Liver (tissue), 3 donors: ENCODE measurements at regions not wholly inside any gene's neighbourhood (a gene's known extent, or its start where the extent isn't known, plus 50 kb on each side); places are given as distances from the start of the nearest gene placed in this dataset.

Experiments
- ATF3 ChIP-seq: IDR thresholded peaks from 2 replicates; pipeline ENCODE4 v1.6.1; 2016; ENCODE audit warnings: antibody characterized with exemption
- CTCF ChIP-seq: fragments of 150-350 bp; IDR thresholded peaks from 2 replicates; pipeline ENCODE4 v1.5.1; 2017; ENCODE audit warnings: improper control_type of control experiment, low read depth, low read length; ENCODE audit not compliant: missing input control
- FOXA2 ChIP-seq: IDR thresholded peaks from 2 replicates; pipeline ENCODE4 v1.6.1; 2016; ENCODE audit warnings: antibody characterized with exemption
- GABPA ChIP-seq, 2 donors: IDR thresholded peaks in 1 of 2; conservative IDR thresholded peaks in 1 of 2; 2 replicates each; pipeline ENCODE4 v1.6.1; 2016; ENCODE audit warnings: antibody characterized with exemption in 2 of 2, mild to moderate bottlenecking in 1 of 2, moderate library complexity in 1 of 2
- JUND ChIP-seq, 2 donors: IDR thresholded peaks; 2 replicates each; pipeline ENCODE4 v1.6.1; 2016; ENCODE audit warnings: antibody characterized with exemption in 2 of 2
- TF ChIP-seq, protein P1 (sequence below): IDR thresholded peaks from 2 replicates; pipeline ENCODE4 v1.6.1; 2016; ENCODE audit warnings: antibody characterized with exemption, mild to moderate bottlenecking
- donor health status: healthy.
- donor health status: healthy.

DNA sequence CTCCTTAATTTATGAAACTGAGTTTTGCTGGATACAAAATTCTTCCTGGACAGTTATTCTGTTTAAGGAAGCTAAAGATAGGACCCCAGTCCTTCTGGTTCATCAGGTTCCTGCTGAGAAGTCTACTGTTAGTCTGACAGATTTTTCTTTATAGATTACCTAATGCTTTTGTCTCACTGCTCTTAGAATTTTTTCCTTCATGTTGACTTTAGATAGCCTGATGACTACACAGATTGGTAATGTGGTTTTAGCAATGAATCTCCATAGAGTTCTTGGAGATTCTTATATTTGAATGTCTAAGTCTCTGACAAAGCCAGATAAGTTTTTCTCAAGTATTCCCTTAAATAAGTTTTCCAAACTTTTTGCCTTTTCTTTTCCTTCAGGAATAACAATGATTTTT lies 419.7 kb downstream of the CDH10 start:
- TF ChIP-seq ATF3 (no peak), CTCF (no peak), JUND (IDR thresholded peaks at IDR 0.05) (no peak), GABPA (IDR thresholded peaks at IDR 0.05 in 1 of 2, conservative IDR thresholded peaks at IDR 0.05 in 1 of 2) (no peak), FOXA2 (no peak)
- TF ChIP-seq, protein P1, sequence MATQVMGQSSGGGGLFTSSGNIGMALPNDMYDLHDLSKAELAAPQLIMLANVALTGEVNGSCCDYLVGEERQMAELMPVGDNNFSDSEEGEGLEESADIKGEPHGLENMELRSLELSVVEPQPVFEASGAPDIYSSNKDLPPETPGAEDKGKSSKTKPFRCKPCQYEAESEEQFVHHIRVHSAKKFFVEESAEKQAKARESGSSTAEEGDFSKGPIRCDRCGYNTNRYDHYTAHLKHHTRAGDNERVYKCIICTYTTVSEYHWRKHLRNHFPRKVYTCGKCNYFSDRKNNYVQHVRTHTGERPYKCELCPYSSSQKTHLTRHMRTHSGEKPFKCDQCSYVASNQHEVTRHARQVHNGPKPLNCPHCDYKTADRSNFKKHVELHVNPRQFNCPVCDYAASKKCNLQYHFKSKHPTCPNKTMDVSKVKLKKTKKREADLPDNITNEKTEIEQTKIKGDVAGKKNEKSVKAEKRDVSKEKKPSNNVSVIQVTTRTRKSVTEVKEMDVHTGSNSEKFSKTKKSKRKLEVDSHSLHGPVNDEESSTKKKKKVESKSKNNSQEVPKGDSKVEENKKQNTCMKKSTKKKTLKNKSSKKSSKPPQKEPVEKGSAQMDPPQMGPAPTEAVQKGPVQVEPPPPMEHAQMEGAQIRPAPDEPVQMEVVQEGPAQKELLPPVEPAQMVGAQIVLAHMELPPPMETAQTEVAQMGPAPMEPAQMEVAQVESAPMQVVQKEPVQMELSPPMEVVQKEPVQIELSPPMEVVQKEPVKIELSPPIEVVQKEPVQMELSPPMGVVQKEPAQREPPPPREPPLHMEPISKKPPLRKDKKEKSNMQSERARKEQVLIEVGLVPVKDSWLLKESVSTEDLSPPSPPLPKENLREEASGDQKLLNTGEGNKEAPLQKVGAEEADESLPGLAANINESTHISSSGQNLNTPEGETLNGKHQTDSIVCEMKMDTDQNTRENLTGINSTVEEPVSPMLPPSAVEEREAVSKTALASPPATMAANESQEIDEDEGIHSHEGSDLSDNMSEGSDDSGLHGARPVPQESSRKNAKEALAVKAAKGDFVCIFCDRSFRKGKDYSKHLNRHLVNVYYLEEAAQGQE = no peak
